Hepatocyte (in vitro differentiated cells): ENCODE measurements at regions not wholly inside any gene's neighbourhood (a gene's known extent, or its start where the extent isn't known, plus 50 kb on each side); places are given as distances from the start of the nearest gene placed in this dataset.

Source experiments
- CTCF ChIP-seq: fragments of 200-600 bp; sonication (generic); IDR thresholded peaks from 2 replicates; pipeline ENCODE4 v1.5.1; 2016; ENCODE audit warnings: antibody characterized with exemption, mild to moderate bottlenecking; ENCODE audit not compliant: poor library complexity
- EZH2phosphoT487 ChIP-seq: fragments of 200-600 bp; sonication (generic); IDR thresholded peaks from one replicate; pipeline ENCODE4 v1.6.1; 2018; ENCODE audit warnings: antibody characterized with exemption, mild to moderate bottlenecking, low read depth, moderate library complexity; ENCODE audit not compliant: unreplicated experiment, severe bottlenecking

DNA sequence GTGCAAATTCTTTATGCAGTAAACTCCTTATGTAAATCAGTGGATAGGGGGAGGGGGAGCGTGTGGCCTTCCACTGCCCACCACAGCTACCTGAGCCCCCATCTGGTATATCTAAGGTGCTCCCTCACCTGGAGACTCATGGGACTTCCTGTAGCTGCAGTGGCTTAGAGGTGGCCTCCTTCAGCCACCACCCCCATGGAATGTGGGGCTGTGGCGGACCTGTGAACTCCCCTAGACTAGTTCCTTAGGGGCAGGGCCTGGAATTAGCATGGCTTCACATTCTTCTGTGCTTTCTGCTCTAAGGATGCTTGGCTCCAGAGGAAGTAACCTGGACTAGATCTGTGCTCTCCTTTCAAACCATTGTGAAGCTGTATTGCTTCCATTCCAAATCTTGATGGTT, 550.5 kb upstream of the COBL start:
- no peak for TF ChIP-seq CTCF
- no peak for TF ChIP-seq EZH2phosphoT487
